A549 (cell line): ENCODE measurements at regions not wholly inside any gene's neighbourhood (a gene's known extent, or its start where the extent isn't known, plus 50 kb on each side); places are given as distances from the start of the nearest gene placed in this dataset.

ENCODE experiments used
- ATAC-seq, 2 experiments: fragments of 200-7000 bp in 1 of 2; fragments of >200 bp in 1 of 2; cut with Nextera tagmentation in 1 of 2; cut with Tn5 transposase in 1 of 2; 3 replicates each; pipeline versions ENCODE4 v1.8.0 to v1.9.1; 2018 to 2020; ENCODE audit warnings: mild to moderate bottlenecking in 1 of 2, moderate library complexity in 1 of 2
- CTCF ChIA-PET: fragments of 300-600 bp; sonication (Branson Sonifier 250); formaldehyde crosslinking; extraction: SDS; loops from one replicate; lab custom pipeline; 2021; ENCODE audit warnings: antibody characterized with exemption, inconsistent platforms; lab: Yijun Ruan, JAX
- POLR2A ChIA-PET: fragments of 350-600 bp; formaldehyde crosslinking; extraction: SDS; loops from one replicate; lab custom pipeline; 2021; ENCODE audit warnings: antibody characterized with exemption, inconsistent platforms; lab: Yijun Ruan, JAX
- DNase-seq, 2 experiments: peaks; one replicate each; pipeline versions ENCODE4 v3.0.0 to v3.0.0-alpha.2; 2011 to 2016; ENCODE audit warnings: low read depth in 1 of 2, low spot score in 1 of 2
- FAIRE-seq: peaks from 2 replicates; lab custom pipeline; 2011; peaks lifted over from hg19 to GRCh38; lab: Jason Lieb, UNC
- H3K27ac ChIP-seq, 2 experiments: fragments of >200 bp; sonication (Bioruptor Twin); formaldehyde crosslinking; 3 replicates each; pipeline ENCODE4 v1.5.1; 2016 to 2017
- H3K4me1 ChIP-seq: fragments of >200 bp; sonication (Bioruptor Twin); formaldehyde crosslinking; 3 replicates; pipeline ENCODE4 v1.6.1; 2016
- H3K4me2 ChIP-seq: fragments of >200 bp; sonication (Bioruptor Twin); formaldehyde crosslinking; 3 replicates; pipeline ENCODE4 v1.6.1; 2016
- H3K4me3 ChIP-seq: fragments of >200 bp; sonication (Bioruptor Twin); formaldehyde crosslinking; 3 replicates; pipeline ENCODE4 v1.5.1; 2016
- H3K9me3 ChIP-seq: fragments of >200 bp; sonication (Bioruptor Twin); formaldehyde crosslinking; 3 replicates; pipeline ENCODE4 v1.6.1; 2016
- BHLHE40 ChIP-seq: IDR thresholded peaks from 2 replicates; pipeline ENCODE4 v1.6.1; 2012; ENCODE audit warnings: low read depth, low read length, inconsistent platforms
- CBX2 ChIP-seq: fragments of 200-600 bp; sonication (generic); IDR thresholded peaks from 2 replicates; pipeline ENCODE4 v1.6.1; 2016; ENCODE audit warnings: low read depth, mild to moderate bottlenecking, borderline replicate concordance
- CBX8 ChIP-seq: fragments of 200-600 bp; sonication (generic); IDR thresholded peaks from 2 replicates; pipeline ENCODE4 v1.6.1; 2016
- HOXA7 ChIP-seq: fragments of 250-450 bp; sonication (Bioruptor Pico); IDR thresholded peaks from 2 replicates; pipeline ENCODE4 v1.5.0; 2020; ENCODE audit warnings: mild to moderate bottlenecking, moderate library complexity
- MAFK ChIP-seq: fragments of 450-650 bp; IDR thresholded peaks from 2 replicates; pipeline ENCODE4 v1.6.1; 2014; ENCODE audit not compliant: partially characterized antibody
- MAX ChIP-seq: IDR thresholded peaks from 2 replicates; pipeline ENCODE4 v1.6.1; 2012
- MYC ChIP-seq: IDR thresholded peaks from 2 replicates; pipeline ENCODE4 v1.6.1; 2012; ENCODE audit warnings: mild to moderate bottlenecking, inconsistent platforms, low read length, improper control_type of control experiment, borderline replicate concordance
- NPAS2 ChIP-seq: fragments of 250-450 bp; sonication (Bioruptor Pico); IDR thresholded peaks from 2 replicates; pipeline ENCODE4 v1.8.0; 2022; ENCODE audit warnings: mild to moderate bottlenecking, moderate library complexity, borderline replicate concordance
- PBX3 ChIP-seq: IDR thresholded peaks from 2 replicates; pipeline ENCODE4 v1.6.1; 2012
- RNF2 ChIP-seq: fragments of 200-600 bp; sonication (generic); IDR thresholded peaks from 2 replicates; pipeline ENCODE4 v1.6.1; 2016; ENCODE audit warnings: low read depth, mild to moderate bottlenecking, antibody characterized with exemption, moderate library complexity, borderline replicate concordance
- ZC3H11A ChIP-seq: fragments of 450-650 bp; IDR thresholded peaks from 2 replicates; pipeline ENCODE4 v1.6.1; 2014; ENCODE audit warnings: antibody characterized with exemption, mild to moderate bottlenecking
- WGBS: methylation state at CpG from one replicate; pipeline ENCODE4 v1.1.6; 2017; ENCODE audit errors: missing lambda C conversion rate; 5-methylcytosine and 5-hydroxymethylcytosine counted together
- TF ChIP-seq, protein P1 (sequence below): fragments of 250-450 bp; sonication (Bioruptor Pico); IDR thresholded peaks from 2 replicates; pipeline ENCODE4 v1.5.0; 2020; ENCODE audit warnings: low read depth, mild to moderate bottlenecking, moderate library complexity
- TF ChIP-seq, protein P2 (sequence below): fragments of >200 bp; sonication (Bioruptor Twin); formaldehyde crosslinking; IDR thresholded peaks from 2 replicates; pipeline ENCODE4 v1.6.1; 2016
- TF ChIP-seq, protein P3 (sequence below): fragments of >200 bp; sonication (Bioruptor Twin); formaldehyde crosslinking; IDR thresholded peaks from 3 replicates; pipeline ENCODE4 v1.5.1; 2016
- TF ChIP-seq, protein P4 (sequence below): fragments of >200 bp; sonication (Bioruptor Twin); formaldehyde crosslinking; IDR thresholded peaks from 3 replicates; pipeline ENCODE4 v1.6.1; 2016
- TF ChIP-seq, protein P5 (sequence below): IDR thresholded peaks from 2 replicates; pipeline ENCODE4 v1.6.1; 2012; ENCODE audit warnings: low read depth, borderline replicate concordance

DNA sequence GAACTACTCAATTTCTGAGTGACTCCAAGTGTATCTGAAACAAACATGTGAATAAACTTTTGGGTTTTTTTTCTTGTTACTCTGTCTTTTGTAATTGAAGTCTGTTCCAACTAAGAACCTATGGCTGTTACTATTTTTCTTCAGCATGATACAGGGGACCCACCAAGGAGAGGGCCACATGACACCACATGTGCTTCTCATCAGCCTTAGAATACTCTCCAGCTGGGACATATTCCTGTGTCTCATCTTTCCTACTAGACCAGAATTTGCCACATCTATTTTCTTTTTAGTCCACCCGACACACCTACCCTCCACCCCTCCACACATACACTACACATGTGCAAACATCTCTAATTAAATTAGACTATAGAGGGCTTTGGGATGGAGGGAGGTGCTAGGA, 191.7 kb upstream of the NDUFV2 start (continued):
- TF ChIP-seq CBX8 (no peak), MAFK (no peak), RNF2 (no peak)

DNA sequence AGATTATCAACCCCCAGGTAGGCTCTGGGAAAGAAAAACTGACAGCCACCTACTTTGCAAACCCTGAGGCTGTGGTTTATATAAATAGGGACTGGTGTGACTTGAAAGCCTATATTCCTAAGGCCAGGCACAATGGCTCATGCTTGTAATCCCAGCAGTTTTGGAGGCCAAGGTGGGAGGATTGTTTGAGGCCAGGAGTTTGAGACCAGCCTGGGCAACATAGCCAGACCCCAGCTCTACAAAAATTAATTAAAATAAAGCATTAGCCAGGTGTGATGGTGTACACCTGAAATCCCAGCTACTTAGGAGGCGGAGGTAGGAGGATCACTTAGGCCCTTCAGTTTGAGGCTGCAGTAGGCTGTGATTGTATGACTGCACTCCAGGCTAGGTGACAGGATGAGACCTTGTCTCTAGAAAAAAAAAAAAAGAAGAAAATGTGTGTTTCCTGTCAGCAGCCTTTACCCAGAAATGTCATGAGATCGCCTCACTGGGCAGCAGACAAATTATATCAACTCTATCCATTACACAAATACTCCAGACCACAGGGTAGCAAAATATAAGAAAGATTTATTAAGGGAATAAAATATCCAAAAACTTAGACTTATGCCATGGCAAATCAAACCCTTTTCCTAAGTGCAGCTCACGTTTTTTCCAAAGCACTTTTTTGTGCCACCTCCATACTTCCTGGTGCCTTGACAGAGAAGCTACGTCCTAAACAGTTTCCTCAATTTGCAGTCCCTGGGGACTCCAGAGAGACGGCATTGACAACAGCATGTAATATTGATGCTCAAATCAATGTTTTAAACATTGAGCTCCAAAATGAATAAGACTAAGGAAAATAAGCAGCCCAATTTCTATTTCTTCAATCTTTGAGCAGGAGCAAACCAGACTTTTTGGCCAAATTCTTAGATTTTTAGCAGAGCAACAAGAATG, 190.8 kb upstream of the NDUFV2 start:
- no peak for DNase-seq
- WGBS, result 89% methylated on average over 5 of the region's 5 CpGs
- Histone ChIP-seq H3K27ac (peak overlapping the region in 1 of 2 experiments; percentile 18; a peak in 2 of 6 replicates), H3K4me1 (0 out of 3 replicates have a peak, but pooled peaks cover 5% of the 10 kb centered on the region), H3K9me3 (no peaks in the 10 kb centered on the region), H3K4me2 (no peak overlapping the region), H3K4me3 (no peak overlapping the region)
- CTCF ChIA-PET, result interaction anchor here (1.1 kb wide), 1 partner anchor 77 kb away, joined by 3 read pairs; no protein-coding TSS in a partner anchor
- ATAC-seq, result no peak
- FAIRE-seq, result no peak
- POLR2A ChIA-PET, result no interaction called here
- TF ChIP-seq, protein P1, sequence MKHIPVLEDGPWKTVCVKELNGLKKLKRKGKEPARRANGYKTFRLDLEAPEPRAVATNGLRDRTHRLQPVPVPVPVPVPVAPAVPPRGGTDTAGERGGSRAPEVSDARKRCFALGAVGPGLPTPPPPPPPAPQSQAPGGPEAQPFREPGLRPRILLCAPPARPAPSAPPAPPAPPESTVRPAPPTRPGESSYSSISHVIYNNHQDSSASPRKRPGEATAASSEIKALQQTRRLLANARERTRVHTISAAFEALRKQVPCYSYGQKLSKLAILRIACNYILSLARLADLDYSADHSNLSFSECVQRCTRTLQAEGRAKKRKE (CRISPR knock-in tag), result no peak
- TF ChIP-seq, protein P2, sequence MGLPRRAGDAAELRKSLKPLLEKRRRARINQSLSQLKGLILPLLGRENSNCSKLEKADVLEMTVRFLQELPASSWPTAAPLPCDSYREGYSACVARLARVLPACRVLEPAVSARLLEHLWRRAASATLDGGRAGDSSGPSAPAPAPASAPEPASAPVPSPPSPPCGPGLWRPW, result no peak
- no peak for TF ChIP-seq BHLHE40
- TF ChIP-seq HOXA7, result no peak
- TF ChIP-seq ZC3H11A, result no peak
- TF ChIP-seq PBX3, result no peak
- TF ChIP-seq, protein P3, sequence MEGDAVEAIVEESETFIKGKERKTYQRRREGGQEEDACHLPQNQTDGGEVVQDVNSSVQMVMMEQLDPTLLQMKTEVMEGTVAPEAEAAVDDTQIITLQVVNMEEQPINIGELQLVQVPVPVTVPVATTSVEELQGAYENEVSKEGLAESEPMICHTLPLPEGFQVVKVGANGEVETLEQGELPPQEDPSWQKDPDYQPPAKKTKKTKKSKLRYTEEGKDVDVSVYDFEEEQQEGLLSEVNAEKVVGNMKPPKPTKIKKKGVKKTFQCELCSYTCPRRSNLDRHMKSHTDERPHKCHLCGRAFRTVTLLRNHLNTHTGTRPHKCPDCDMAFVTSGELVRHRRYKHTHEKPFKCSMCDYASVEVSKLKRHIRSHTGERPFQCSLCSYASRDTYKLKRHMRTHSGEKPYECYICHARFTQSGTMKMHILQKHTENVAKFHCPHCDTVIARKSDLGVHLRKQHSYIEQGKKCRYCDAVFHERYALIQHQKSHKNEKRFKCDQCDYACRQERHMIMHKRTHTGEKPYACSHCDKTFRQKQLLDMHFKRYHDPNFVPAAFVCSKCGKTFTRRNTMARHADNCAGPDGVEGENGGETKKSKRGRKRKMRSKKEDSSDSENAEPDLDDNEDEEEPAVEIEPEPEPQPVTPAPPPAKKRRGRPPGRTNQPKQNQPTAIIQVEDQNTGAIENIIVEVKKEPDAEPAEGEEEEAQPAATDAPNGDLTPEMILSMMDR, result no peak
- TF ChIP-seq NPAS2 (CRISPR knock-in tag), result no peak
- no peak for TF ChIP-seq MAX
- TF ChIP-seq, protein P4, sequence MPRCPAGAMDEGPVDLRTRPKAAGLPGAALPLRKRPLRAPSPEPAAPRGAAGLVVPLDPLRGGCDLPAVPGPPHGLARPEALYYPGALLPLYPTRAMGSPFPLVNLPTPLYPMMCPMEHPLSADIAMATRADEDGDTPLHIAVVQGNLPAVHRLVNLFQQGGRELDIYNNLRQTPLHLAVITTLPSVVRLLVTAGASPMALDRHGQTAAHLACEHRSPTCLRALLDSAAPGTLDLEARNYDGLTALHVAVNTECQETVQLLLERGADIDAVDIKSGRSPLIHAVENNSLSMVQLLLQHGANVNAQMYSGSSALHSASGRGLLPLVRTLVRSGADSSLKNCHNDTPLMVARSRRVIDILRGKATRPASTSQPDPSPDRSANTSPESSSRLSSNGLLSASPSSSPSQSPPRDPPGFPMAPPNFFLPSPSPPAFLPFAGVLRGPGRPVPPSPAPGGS, result no peak
- no peak for TF ChIP-seq MYC
- no peak for TF ChIP-seq MAFK
- TF ChIP-seq CBX2, result no peak
- TF ChIP-seq, protein P5, sequence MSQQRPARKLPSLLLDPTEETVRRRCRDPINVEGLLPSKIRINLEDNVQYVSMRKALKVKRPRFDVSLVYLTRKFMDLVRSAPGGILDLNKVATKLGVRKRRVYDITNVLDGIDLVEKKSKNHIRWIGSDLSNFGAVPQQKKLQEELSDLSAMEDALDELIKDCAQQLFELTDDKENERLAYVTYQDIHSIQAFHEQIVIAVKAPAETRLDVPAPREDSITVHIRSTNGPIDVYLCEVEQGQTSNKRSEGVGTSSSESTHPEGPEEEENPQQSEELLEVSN, result no peak
